H1 (cell line): ENCODE measurements at regions not wholly inside any gene's neighbourhood (a gene's known extent, or its start where the extent isn't known, plus 50 kb on each side); places are given as distances from the start of the nearest gene placed in this dataset.

Experiments used
- CTCF ChIA-PET: fragments of 300-600 bp; sonication (Branson Sonifier 250); formaldehyde crosslinking; loops from one replicate; lab custom pipeline; 2021; ENCODE audit not compliant: partially characterized antibody; lab: Charles Lee
- POLR2A ChIA-PET: fragments of 300-600 bp; sonication (Branson Sonifier 250); formaldehyde crosslinking; loops from one replicate; lab custom pipeline; 2021; ENCODE audit warnings: inconsistent platforms; ENCODE audit not compliant: partially characterized antibody; lab: Charles Lee
- DNase-seq, 2 experiments: peaks; one replicate each; pipeline versions ENCODE4 v3.0.0 to v3.0.0-alpha.2; 2010 to 2022; ENCODE audit warnings: low spot score in 2 of 2, low read depth in 1 of 2, mixed read lengths in 1 of 2
- FAIRE-seq: peaks from 2 replicates; lab custom pipeline; 2011; peaks lifted over from hg19 to GRCh38; lab: Jason Lieb, UNC
- H2AFZ ChIP-seq: 2 replicates; pipeline ENCODE4 v1.8.1; 2012; ENCODE audit warnings: low read length, inconsistent platforms
- H2AK5ac ChIP-seq: 2 replicates; pipeline ENCODE4 v1.6.1; 2013; ENCODE audit warnings: low read depth, low read length
- H2BK120ac ChIP-seq: replicated peaks from 2 replicates; pipeline ENCODE3; 2013; ENCODE audit warnings: low read depth, low read length, inconsistent platforms
- H2BK12ac ChIP-seq: 2 replicates; pipeline ENCODE4 v1.6.1; 2013; ENCODE audit warnings: low read depth, low read length
- H2BK15ac ChIP-seq: 2 replicates; pipeline ENCODE4 v1.6.1; 2013; ENCODE audit warnings: low read length
- H2BK20ac ChIP-seq: 2 replicates; pipeline ENCODE4 v1.6.1; 2013; ENCODE audit warnings: low read length
- H2BK5ac ChIP-seq: 2 replicates; pipeline ENCODE4 v1.6.1; 2013; ENCODE audit warnings: low read depth, low read length
- H3K14ac ChIP-seq: 2 replicates; pipeline ENCODE4 v1.6.1; 2013; ENCODE audit warnings: inconsistent platforms; ENCODE audit not compliant: insufficient read length
- H3K18ac ChIP-seq: 2 replicates; pipeline ENCODE4 v1.6.1; 2013; ENCODE audit warnings: low read length; ENCODE audit errors: extremely low read depth
- H3K23ac ChIP-seq: 2 replicates; pipeline ENCODE4 v1.6.1; 2013; ENCODE audit warnings: inconsistent platforms; ENCODE audit not compliant: insufficient read length
- H3K23me2 ChIP-seq: 2 replicates; pipeline ENCODE4 v1.6.1; 2013; ENCODE audit warnings: low read depth, low read length
- H3K27ac ChIP-seq: 2 replicates; pipeline ENCODE4 v1.6.1; 2011; ENCODE audit warnings: low read depth, low read length, inconsistent platforms
- H3K27me3 ChIP-seq, 4 experiments: replicated peaks in 1 of 4; 1 replicate in 1 of 4; 2 replicates in 3 of 4; pipeline versions ENCODE4 v1.6.1 to v1.8.1; 2011 to 2013; ENCODE audit warnings: low read length in 3 of 4, mild to moderate bottlenecking in 3 of 4, inconsistent platforms in 2 of 4, mixed read lengths in 2 of 4, moderate library complexity in 1 of 4; ENCODE audit not compliant: control insufficient read depth in 3 of 4, insufficient read depth in 3 of 4; ENCODE audit errors: extremely low read depth in 1 of 4
- H3K36me3 ChIP-seq, 4 experiments: 2 replicates each; pipeline versions ENCODE4 v1.6.1 to v1.8.1; 2011 to 2013; ENCODE audit warnings: mild to moderate bottlenecking in 4 of 4, low read length in 3 of 4, moderate library complexity in 2 of 4, control low read depth in 1 of 4, inconsistent platforms in 1 of 4; ENCODE audit not compliant: insufficient read depth in 4 of 4, control insufficient read depth in 2 of 4
- H3K4ac ChIP-seq: replicated peaks from 2 replicates; pipeline ENCODE3; 2013; ENCODE audit warnings: low read length, low read depth, mixed read lengths, inconsistent platforms; ENCODE audit not compliant: insufficient read length
- H3K4me1 ChIP-seq, 4 experiments: replicated peaks in 1 of 4; 1 replicate in 1 of 4; 2 replicates in 3 of 4; pipeline versions ENCODE4 v1.6.1 to v1.8.1; 2011 to 2013; ENCODE audit warnings: low read length in 3 of 4, inconsistent platforms in 2 of 4, mixed read lengths in 1 of 4; ENCODE audit not compliant: insufficient read depth in 4 of 4, control insufficient read depth in 3 of 4
- H3K4me2 ChIP-seq, 2 experiments: 2 replicates each; pipeline versions ENCODE4 v1.6.1 to v1.8.1; 2011 to 2013; ENCODE audit warnings: low read depth in 2 of 2, low read length in 2 of 2, control low read depth in 1 of 2, inconsistent platforms in 1 of 2, mild to moderate bottlenecking in 1 of 2; ENCODE audit not compliant: insufficient read depth in 1 of 2
- H3K4me3 ChIP-seq, 4 experiments: fragments of 200-600, 300-600 bp in 1 of 4; sonication (generic), shearing (Covaris generic), sonication (Bioruptor Twin) in 1 of 4; 2 replicates each; pipeline versions ENCODE4 v1.5.1 to v1.8.1; 2011 to 2016; ENCODE audit warnings: low read length in 4 of 4, low read depth in 3 of 4, control low read depth in 2 of 4, inconsistent platforms in 2 of 4, mild to moderate bottlenecking in 2 of 4, mixed read lengths in 1 of 4, moderate library complexity in 1 of 4; ENCODE audit not compliant: insufficient read depth in 2 of 4; ENCODE audit errors: extremely low read depth in 1 of 4
- H3K56ac ChIP-seq: replicated peaks from 2 replicates; pipeline ENCODE3; 2013; ENCODE audit warnings: low read depth, mild to moderate bottlenecking, mixed read lengths, low read length, inconsistent platforms; ENCODE audit not compliant: insufficient read length
- H3K79me1 ChIP-seq: 2 replicates; pipeline ENCODE4 v1.6.1; 2013; ENCODE audit warnings: low read depth, low read length, control low read depth
- H3K79me2 ChIP-seq, 2 experiments: 2 replicates each; pipeline versions ENCODE4 v1.6.1 to v1.8.1; 2012 to 2013; ENCODE audit warnings: low read length in 2 of 2, mild to moderate bottlenecking in 2 of 2, inconsistent platforms in 1 of 2; ENCODE audit not compliant: insufficient read depth in 2 of 2, control insufficient read depth in 1 of 2
- H3K9ac ChIP-seq, 4 experiments: replicated peaks in 1 of 4; 1 replicate in 1 of 4; 2 replicates in 3 of 4; pipeline versions ENCODE4 v1.6.1 to v1.8.1; 2011 to 2013; ENCODE audit warnings: low read depth in 3 of 4, low read length in 3 of 4, control low read depth in 2 of 4, mild to moderate bottlenecking in 2 of 4, moderate library complexity in 2 of 4, inconsistent platforms in 1 of 4; ENCODE audit errors: extremely low read depth in 1 of 4
- H3K9me3 ChIP-seq, 2 experiments: 2 replicates each; pipeline versions ENCODE4 v1.6.1 to v1.8.1; 2012 to 2013; ENCODE audit warnings: mild to moderate bottlenecking in 2 of 2, moderate library complexity in 2 of 2, control low read depth in 1 of 2, inconsistent platforms in 1 of 2, low read depth in 1 of 2, low read length in 1 of 2, mixed read lengths in 1 of 2; ENCODE audit not compliant: insufficient read depth in 2 of 2
- H4K20me1 ChIP-seq, 2 experiments: replicated peaks in 1 of 2; 2 replicates each; pipeline versions ENCODE3 to v1.8.1; 2011 to 2013; ENCODE audit warnings: inconsistent platforms in 2 of 2, low read length in 2 of 2, mild to moderate bottlenecking in 1 of 2; ENCODE audit not compliant: insufficient read depth in 2 of 2, control insufficient read depth in 1 of 2
- H4K5ac ChIP-seq: 2 replicates; pipeline ENCODE4 v1.6.1; 2013; ENCODE audit warnings: low read length, low read depth, mixed read lengths, inconsistent platforms; ENCODE audit not compliant: insufficient read length
- H4K8ac ChIP-seq: 2 replicates; pipeline ENCODE4 v1.8.0; 2013; ENCODE audit warnings: mild to moderate bottlenecking, moderate library complexity, low read length, inconsistent platforms; ENCODE audit not compliant: insufficient read depth; ENCODE audit errors: extremely low read depth
- H4K91ac ChIP-seq: replicated peaks from 2 replicates; pipeline ENCODE3; 2013; ENCODE audit warnings: low read length, mixed read lengths, inconsistent platforms; ENCODE audit not compliant: insufficient read length
- BCL11A ChIP-seq, 2 experiments: IDR thresholded peaks; one replicate each; pipeline ENCODE4 v1.6.1; 2011; ENCODE audit warnings: low read depth in 2 of 2, low read length in 2 of 2, mild to moderate bottlenecking in 2 of 2
- CTCF ChIP-seq, 3 experiments: IDR thresholded peaks; 1 replicate in 2 of 3; 2 replicates in 1 of 3; pipeline versions ENCODE4 v1.5.1 to v1.6.1; 2011; ENCODE audit warnings: low read length in 3 of 3, mild to moderate bottlenecking in 3 of 3, inconsistent platforms in 2 of 3, low read depth in 1 of 3, moderate library complexity in 1 of 3; ENCODE audit not compliant: insufficient read depth in 1 of 3; ENCODE audit errors: control extremely low read depth in 1 of 3
- EP300 ChIP-seq, 2 experiments: IDR thresholded peaks; 1 replicate in 1 of 2; 2 replicates in 1 of 2; pipeline ENCODE4 v1.6.1; 2011 to 2012; ENCODE audit warnings: low read depth in 2 of 2, low read length in 2 of 2, mild to moderate bottlenecking in 2 of 2, borderline replicate concordance in 1 of 2, inconsistent platforms in 1 of 2, moderate library complexity in 1 of 2
- EZH2 ChIP-seq: fragments of 200-600 bp; sonication (generic); IDR thresholded peaks from 2 replicates; pipeline ENCODE4 v1.7.1; 2012; ENCODE audit warnings: low read depth, mild to moderate bottlenecking, moderate library complexity, low read length, inconsistent platforms; ENCODE audit not compliant: severe bottlenecking
- FOSL1 ChIP-seq: IDR thresholded peaks from 2 replicates; pipeline ENCODE4 v1.6.1; 2011; ENCODE audit warnings: mild to moderate bottlenecking, low read depth, low read length, moderate library complexity; ENCODE audit not compliant: insufficient read depth
- MAFK ChIP-seq: IDR thresholded peaks from 2 replicates; pipeline ENCODE4 v1.6.1; 2012; ENCODE audit warnings: low read depth, mild to moderate bottlenecking, improper control_type of control experiment, low read length
- NANOG ChIP-seq: IDR thresholded peaks from 2 replicates; pipeline ENCODE4 v1.6.1; 2011; ENCODE audit warnings: low read length, low read depth, mild to moderate bottlenecking, inconsistent platforms; ENCODE audit not compliant: insufficient read depth, poor library complexity, severe bottlenecking
- RAD21 ChIP-seq, 2 experiments: IDR thresholded peaks in 1 of 2; conservative IDR thresholded peaks in 1 of 2; 2 replicates each; pipeline ENCODE4 v1.6.1; 2011; ENCODE audit warnings: low read depth in 2 of 2, low read length in 2 of 2, improper control_type of control experiment in 1 of 2, inconsistent platforms in 1 of 2, mild to moderate bottlenecking in 1 of 2, moderate library complexity in 1 of 2
- RNF2 ChIP-seq: fragments of 200-900, 300-1000 bp; sonication (generic); IDR thresholded peaks from 2 replicates; pipeline ENCODE4 v1.7.1; 2016; ENCODE audit warnings: borderline replicate concordance, low read depth, mild to moderate bottlenecking, antibody characterized with exemption, low read length; ENCODE audit not compliant: poor library complexity, severe bottlenecking; ENCODE audit errors: missing control alignments
- TEAD4 ChIP-seq: IDR thresholded peaks from 2 replicates; pipeline ENCODE4 v1.6.1; 2012; ENCODE audit warnings: low read depth, low read length, inconsistent platforms, mixed read lengths
- WGBS, 2 experiments: shearing (Covaris generic) in 1 of 2; methylation state at CpG; one replicate each; pipeline versions ENCODE4 v1.1.6 to v1.1.7; 2013 to 2015; ENCODE audit warnings: low lambda C conversion rate in 2 of 2, mixed read lengths in 2 of 2, inconsistent platforms in 1 of 2, low coverage in 1 of 2, missing lambda C conversion rate in 1 of 2; ENCODE audit not compliant: insufficient replicate concordance in 2 of 2, insufficient coverage in 1 of 2, insufficient read length in 1 of 2; ENCODE audit errors: extremely low coverage in 1 of 2, missing lambda C conversion rate in 1 of 2; 5-methylcytosine and 5-hydroxymethylcytosine counted together

- no peak overlapping the region for H4K5ac ChIP-seq
- H2AK5ac ChIP-seq = no peak overlapping the region
- no peak overlapping the region for H3K4me3 ChIP-seq
- H4K20me1 ChIP-seq = no peaks in the 10 kb centered on the region
- H4K91ac ChIP-seq = no peak overlapping the region
- H2BK15ac ChIP-seq = no peak overlapping the region
- no peak overlapping the region for H3K27ac ChIP-seq
- H3K23ac ChIP-seq = no peak overlapping the region
- no peaks in the 10 kb centered on the region for H3K36me3 ChIP-seq
- ChIA-PET CTCF (interaction anchor here (0.7 to 2.8 kb wide), 17 partner anchors 12 to 706 kb away, joined by 3 to 9 read pairs (median 4); partner anchors contain the start of gene GPR149), POLR2A (no interaction called here)
- 85% methylated on average over 4 of the region's 4 CpGs; no CpG with 5 or more reads in 1 of the 2 experiments for WGBS, 2 experiments
- no peak overlapping the region for H2BK120ac ChIP-seq
- no peaks in the 10 kb centered on the region for H3K79me2 ChIP-seq
- no peak overlapping the region for H2BK20ac ChIP-seq
- H3K14ac ChIP-seq = no peak overlapping the region
- no peak overlapping the region for H3K4ac ChIP-seq
- no peaks in the 10 kb centered on the region for H3K23me2 ChIP-seq
- H2BK5ac ChIP-seq = no peak overlapping the region
- H3K9ac ChIP-seq = no peak overlapping the region
- peak; percentile 13 to 58 for DNase-seq
- H4K8ac ChIP-seq = no peak overlapping the region; the same call in 1 of the 2 replicates
- no peaks in the 10 kb centered on the region for H3K4me1 ChIP-seq
- H3K9me3 ChIP-seq = peaks cover 0 to 6% of the 10 kb centered on the region in 2 experiments; a peak in 1 of 4 replicates
- no peak overlapping the region for H3K4me2 ChIP-seq
- no peak overlapping the region for H2BK12ac ChIP-seq
- no peaks in the 10 kb centered on the region for H3K27me3 ChIP-seq
- no peaks in the 10 kb centered on the region for H3K79me1 ChIP-seq
- H2AFZ ChIP-seq = no peak overlapping the region; the same call in none of the 2 replicates
- H3K56ac ChIP-seq = no peak overlapping the region
- no peak overlapping the region for H3K18ac ChIP-seq
- FAIRE-seq = no peak
- TF ChIP-seq RAD21 (IDR thresholded peaks at IDR 0.05 in 1 of 2, conservative IDR thresholded peaks at IDR 0.05 in 1 of 2; ENCODE audit: low read depth in 2 of 2, low read length in 2 of 2) (peak; percentile 31 to 60; a peak in 3 of 4 replicates), MAFK (no peak), BCL11A (IDR thresholded peaks at IDR 0.05; ENCODE audit: low read depth in 2 of 2, low read length in 2 of 2) (no peak), NANOG (no peak), RNF2 (no peak), EZH2 (no peak), TEAD4 (0 out of 2 replicates have a peak, but pooled peaks have one; percentile 4), FOSL1 (no peak), CTCF (IDR thresholded peaks at IDR 0.05; ENCODE audit: control extremely low read depth in 1 of 3, insufficient read depth in 1 of 3, low read depth in 1 of 3, low read length in 3 of 3) (peak; percentile 28 to 51 (median 45)), EP300 (IDR thresholded peaks at IDR 0.05; ENCODE audit: borderline replicate concordance in 1 of 2, low read depth in 2 of 2, low read length in 2 of 2) (no peak)
Observed at GRCh38 chr3:154616298-154616697, 186.3 kb upstream of the GPR149 start.
